ENCODE measurements at regions not wholly inside any gene's neighbourhood (a gene's known extent, or its start where the extent isn't known, plus 50 kb on each side); places are given as distances from the start of the nearest gene placed in this dataset.

GRCh38 chr1:83064589-83065242 lies 934.2 kb downstream of the TTLL7 start:
- Histone ChIP-seq H3K36me3 (no peaks in the 10 kb centered on the region), H3K4me1 (no peaks in the 10 kb centered on the region), H3K27ac (no peak overlapping the region), H3K27me3 (no peaks in the 10 kb centered on the region), H3K4me3 (no peak overlapping the region), H3K9me3 (no peaks in the 10 kb centered on the region)
- 83 to 88% methylated on average over 4 of the region's 4 CpGs for WGBS, 2 donors
- no peak for DNase-seq
- TF ChIP-seq POLR2A (IDR thresholded peaks at IDR 0.05): no peak
- TF ChIP-seq, protein P1, sequence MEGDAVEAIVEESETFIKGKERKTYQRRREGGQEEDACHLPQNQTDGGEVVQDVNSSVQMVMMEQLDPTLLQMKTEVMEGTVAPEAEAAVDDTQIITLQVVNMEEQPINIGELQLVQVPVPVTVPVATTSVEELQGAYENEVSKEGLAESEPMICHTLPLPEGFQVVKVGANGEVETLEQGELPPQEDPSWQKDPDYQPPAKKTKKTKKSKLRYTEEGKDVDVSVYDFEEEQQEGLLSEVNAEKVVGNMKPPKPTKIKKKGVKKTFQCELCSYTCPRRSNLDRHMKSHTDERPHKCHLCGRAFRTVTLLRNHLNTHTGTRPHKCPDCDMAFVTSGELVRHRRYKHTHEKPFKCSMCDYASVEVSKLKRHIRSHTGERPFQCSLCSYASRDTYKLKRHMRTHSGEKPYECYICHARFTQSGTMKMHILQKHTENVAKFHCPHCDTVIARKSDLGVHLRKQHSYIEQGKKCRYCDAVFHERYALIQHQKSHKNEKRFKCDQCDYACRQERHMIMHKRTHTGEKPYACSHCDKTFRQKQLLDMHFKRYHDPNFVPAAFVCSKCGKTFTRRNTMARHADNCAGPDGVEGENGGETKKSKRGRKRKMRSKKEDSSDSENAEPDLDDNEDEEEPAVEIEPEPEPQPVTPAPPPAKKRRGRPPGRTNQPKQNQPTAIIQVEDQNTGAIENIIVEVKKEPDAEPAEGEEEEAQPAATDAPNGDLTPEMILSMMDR (IDR thresholded peaks at IDR 0.05): no peak
- intact Hi-C loops (cut with DNase I): no loop called here

- WGBS, 2 donors: 69 to 80% methylated on average over 5 of the region's 5 CpGs
- TF ChIP-seq, protein P1 (IDR thresholded peaks at IDR 0.05): no peak
- TF ChIP-seq POLR2A (IDR thresholded peaks at IDR 0.05): no peak
- no peak overlapping the region for H3K27ac ChIP-seq
- H3K4me3 ChIP-seq: no peak overlapping the region
- intact Hi-C loops (cut with DNase I): no loop called here
- H3K4me1 ChIP-seq: peaks cover 0 to 3% (median 0%) of the 10 kb centered on the region in 3 donors
- H3K36me3 ChIP-seq: no peaks in the 10 kb centered on the region
- DNase-seq: no peak
- no peaks in the 10 kb centered on the region for H3K27me3 ChIP-seq
- H3K9me3 ChIP-seq: no peaks in the 10 kb centered on the region
These were observed 938.1 kb downstream of the TTLL7 start for GRCh38 chr1:83060651-83061390.

GRCh38 chr1:83060221-83060620 lies 938.7 kb downstream of the TTLL7 start:
- Histone ChIP-seq H3K27ac (no peak overlapping the region), H3K27me3 (no peaks in the 10 kb centered on the region), H3K4me1 (peaks cover 0 to 9% (median 0%) of the 10 kb centered on the region in 3 donors), H3K36me3 (no peaks in the 10 kb centered on the region), H3K4me3 (no peak overlapping the region), H3K9me3 (no peaks in the 10 kb centered on the region)
- no peak for DNase-seq
- 72 to 79% methylated on average over 4 of the region's 4 CpGs for WGBS, 2 donors
- intact Hi-C loops (cut with DNase I): no loop called here
- no peak for TF ChIP-seq POLR2A (IDR thresholded peaks at IDR 0.05)
- TF ChIP-seq, protein P1 (IDR thresholded peaks at IDR 0.05): no peak

DNA sequence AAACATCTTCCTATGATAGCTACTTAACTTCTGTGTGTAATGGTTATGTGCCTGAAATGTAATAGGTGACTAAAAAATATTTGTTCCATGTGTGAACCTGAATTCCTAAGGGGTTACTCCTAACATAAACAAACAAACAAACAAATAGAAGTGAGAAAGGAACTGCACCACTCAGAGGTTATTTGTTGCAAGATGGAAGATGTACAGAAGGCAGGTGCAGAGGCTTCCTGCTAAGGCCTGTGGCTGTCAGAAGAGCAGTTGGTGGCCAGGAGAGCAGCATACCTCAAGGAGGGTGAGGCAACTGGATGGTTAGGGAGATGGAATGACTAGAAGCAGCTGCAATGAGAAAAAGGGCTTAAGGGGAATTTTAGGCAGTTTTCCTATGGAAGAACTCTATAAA lies 940.6 kb downstream of the TTLL7 start:
- Histone ChIP-seq H3K4me3 (no peak overlapping the region), H3K27ac (no peak overlapping the region), H3K27me3 (no peaks in the 10 kb centered on the region), H3K4me1 (peaks cover 0 to 12% (median 0%) of the 10 kb centered on the region in 3 donors), H3K36me3 (no peaks in the 10 kb centered on the region), H3K9me3 (no peaks in the 10 kb centered on the region)
- no peak for TF ChIP-seq POLR2A (IDR thresholded peaks at IDR 0.05)
- TF ChIP-seq, protein P1 (IDR thresholded peaks at IDR 0.05): no peak
- intact Hi-C loops (cut with DNase I): no loop called here
- DNase-seq: no peak

DNA sequence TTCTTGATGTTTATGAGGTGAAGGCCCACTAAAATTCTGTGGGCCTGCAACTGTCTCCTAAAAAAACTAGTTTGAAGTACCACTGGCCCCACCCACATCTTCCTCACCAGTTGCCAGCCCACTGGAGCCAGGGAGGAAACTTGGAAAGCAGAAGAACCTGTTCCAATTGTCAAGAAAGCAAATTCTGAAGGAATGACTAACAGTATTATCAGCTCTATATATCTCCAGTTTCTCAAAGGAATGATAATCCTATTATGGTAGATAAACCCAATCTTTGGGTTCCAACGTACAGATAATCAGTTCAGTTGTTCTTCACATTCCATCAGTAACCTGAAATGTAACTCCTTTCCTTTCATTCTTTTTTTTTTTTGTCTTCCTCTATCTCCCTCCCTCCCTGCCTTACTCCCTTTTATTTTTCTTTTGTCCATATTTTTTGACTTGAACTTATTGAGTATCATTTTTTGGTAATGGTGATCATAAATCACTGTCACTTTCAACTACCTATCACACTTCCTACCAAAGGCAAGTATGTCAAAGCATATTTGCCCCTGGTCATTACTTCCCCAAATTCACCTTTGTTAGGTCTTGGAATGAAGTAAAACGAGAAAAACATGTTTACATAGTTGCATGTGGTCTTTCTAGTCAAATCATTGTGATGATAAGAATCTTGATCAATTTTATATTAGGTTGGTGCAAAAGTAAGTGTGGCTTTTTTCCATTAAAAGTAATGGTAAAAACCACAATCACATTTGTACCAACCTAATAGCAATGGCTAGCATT lies 943.4 kb downstream of the TTLL7 start:
- intact Hi-C loops (cut with DNase I): no loop called here
- DNase-seq: no peak
- 24 to 53% methylated on average over 2 of the region's 2 CpGs for WGBS, 2 donors
- no peak overlapping the region for H3K27ac ChIP-seq
- TF ChIP-seq, protein P1 (IDR thresholded peaks at IDR 0.05): no peak
- TF ChIP-seq POLR2A (IDR thresholded peaks at IDR 0.05): no peak
- H3K9me3 ChIP-seq: no peaks in the 10 kb centered on the region
- H3K4me1 ChIP-seq: peaks cover 0 to 12% (median 0%) of the 10 kb centered on the region in 3 donors
- H3K27me3 ChIP-seq: no peaks in the 10 kb centered on the region
- no peaks in the 10 kb centered on the region for H3K36me3 ChIP-seq
- H3K4me3 ChIP-seq: no peak overlapping the region
